A673 (cell line): ENCODE measurements at regions not wholly inside any gene's neighbourhood (a gene's known extent, or its start where the extent isn't known, plus 50 kb on each side); places are given as distances from the start of the nearest gene placed in this dataset.

Experiments used
- CTCF ChIP-seq: fragments of 300-800, 200-600 bp; sonication (generic); conservative IDR thresholded peaks from 2 replicates; pipeline ENCODE4 v1.5.1; 2017; ENCODE audit warnings: low read depth, mild to moderate bottlenecking, antibody characterized with exemption, low read length, moderate library complexity, mixed read lengths
- EZH2 ChIP-seq: fragments of 200-600 bp; sonication (generic); IDR thresholded peaks from 2 replicates; pipeline ENCODE4 v1.6.1; 2017; ENCODE audit warnings: borderline replicate concordance, low read depth, mild to moderate bottlenecking, mixed read lengths, antibody characterized with exemption, low read length; ENCODE audit not compliant: poor library complexity, severe bottlenecking

DNA sequence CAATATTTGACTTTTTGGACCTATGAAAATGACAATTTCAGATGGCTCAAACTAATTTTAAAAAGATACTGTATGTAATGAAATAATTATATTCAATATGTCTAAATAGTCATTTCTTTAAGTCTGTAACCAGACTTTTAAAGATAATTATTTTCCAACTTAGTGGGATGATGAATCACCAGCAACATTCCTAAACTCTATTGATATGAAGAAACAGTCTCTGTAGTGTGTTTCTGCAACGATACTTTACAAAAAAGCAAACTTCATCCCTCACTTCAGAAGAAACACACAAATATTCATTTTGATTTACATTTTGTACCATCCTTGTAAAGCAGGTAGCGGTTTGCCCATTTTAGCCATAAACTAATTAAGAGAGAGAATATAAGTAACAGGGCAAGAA, 417.4 kb downstream of the EFNB2 start:
- TF ChIP-seq CTCF (no peak), EZH2 (no peak)
